Fibroblast of villous mesenchyme (primary cell): ENCODE measurements at regions not wholly inside any gene's neighbourhood (a gene's known extent, or its start where the extent isn't known, plus 50 kb on each side); places are given as distances from the start of the nearest gene placed in this dataset.
"Not testable (repeated sequence)": the region's sequence is repeated elsewhere in the genome, so short reads cannot be mapped to it uniquely, and the experiment has no call there.

ENCODE experiments used
- DNase-seq: peaks from one replicate; pipeline ENCODE4 v3.0.0-alpha.2; 2010; ENCODE audit warnings: low read depth
- H3K4me3 ChIP-seq: 2 replicates; pipeline ENCODE4 v1.5.1; 2011; ENCODE audit warnings: low read depth, mild to moderate bottlenecking, low read length
- CTCF ChIP-seq: IDR thresholded peaks from 2 replicates; pipeline ENCODE4 v1.5.1; 2012; ENCODE audit warnings: low read depth, mild to moderate bottlenecking, low read length; ENCODE audit not compliant: insufficient read depth

GRCh38 chr4:117014236-117014635, 71.1 kb downstream of the TRAM1L1 start:
- DNase-seq = no peak
- H3K4me3 ChIP-seq = no peak overlapping the region
- no peak for TF ChIP-seq CTCF

- H3K4me3 ChIP-seq = no peak overlapping the region
- TF ChIP-seq CTCF = no peak
These were observed 74.7 kb downstream of the TRAM1L1 start for GRCh38 chr4:117010671-117011070.

GRCh38 chr4:117001077-117001476, 84.3 kb downstream of the TRAM1L1 start:
- DNase-seq = no peak
- no peak for TF ChIP-seq CTCF
- H3K4me3 ChIP-seq = no peak overlapping the region

More at GRCh38 chr4:117010671-117011070, 74.7 kb downstream of the TRAM1L1 start:
- no peak for DNase-seq

- DNase-seq = no peak
- H3K4me3 ChIP-seq = no peak overlapping the region
- no peak for TF ChIP-seq CTCF
These were observed 102.7 kb downstream of the TRAM1L1 start for GRCh38 chr4:116982656-116983055.

- not testable (repeated sequence) for DNase-seq, H3K4me3 ChIP-seq
These were observed 104.9 kb downstream of the TRAM1L1 start for GRCh38 chr4:116980436-116980835.

GRCh38 chr4:116959045-116959444, 126.3 kb downstream of the TRAM1L1 start:
- H3K4me3 ChIP-seq = no peak overlapping the region
- no peak for DNase-seq
- TF ChIP-seq CTCF = no peak

- no peak overlapping the region for H3K4me3 ChIP-seq
- DNase-seq = no peak
- no peak for TF ChIP-seq CTCF
These were observed 131.4 kb downstream of the TRAM1L1 start for GRCh38 chr4:116953947-116954346.
